AG09309 (cell line): ENCODE measurements at regions not wholly inside any gene's neighbourhood (a gene's known extent, or its start where the extent isn't known, plus 50 kb on each side); places are given as distances from the start of the nearest gene placed in this dataset.

Experiments
- DNase-seq: peaks from one replicate; pipeline ENCODE4 v3.0.0-alpha.2; 2010; ENCODE audit warnings: low read depth
- H3K4me3 ChIP-seq: 2 replicates; pipeline ENCODE4 v1.5.1; 2011; ENCODE audit warnings: mild to moderate bottlenecking, low read depth, low read length, moderate library complexity; ENCODE audit not compliant: control insufficient read depth
- CTCF ChIP-seq: IDR thresholded peaks from 2 replicates; pipeline ENCODE4 v1.5.1; 2011; ENCODE audit warnings: mild to moderate bottlenecking, low read depth, low read length, inconsistent platforms; ENCODE audit not compliant: insufficient read depth, control insufficient read depth; ENCODE audit errors: missing control alignments

DNA sequence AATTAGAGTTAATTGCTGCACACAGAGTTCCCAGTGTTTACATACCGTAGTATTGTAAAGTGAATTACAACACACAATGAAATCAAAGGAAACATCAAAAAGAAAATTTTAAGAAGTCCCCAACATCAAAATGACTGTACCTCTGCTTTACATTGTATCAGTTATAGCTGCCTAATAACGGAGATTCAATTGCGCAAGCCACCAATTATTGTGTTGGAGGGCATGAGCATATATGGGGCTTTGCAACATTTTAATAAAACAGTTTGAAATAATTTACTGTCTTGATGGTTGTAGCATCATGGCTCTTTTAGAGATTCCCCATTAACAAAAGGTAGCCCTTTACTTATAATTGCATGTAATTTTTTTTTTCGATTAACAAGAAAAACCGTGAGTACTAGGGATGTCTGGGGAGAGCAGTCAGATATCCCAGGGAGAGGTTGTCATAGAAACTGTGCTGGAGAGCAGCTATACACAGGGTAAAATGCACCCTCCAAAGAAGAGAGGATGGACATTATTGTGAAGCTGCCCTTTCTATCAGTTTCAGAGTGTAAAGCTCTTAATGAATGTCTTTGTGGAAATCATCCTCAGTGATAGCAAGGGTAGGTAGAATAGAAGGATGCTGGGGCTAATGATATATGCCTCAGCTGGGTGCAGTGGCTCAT, 55.9 kb upstream of the BTG3 start:
- no peak for TF ChIP-seq CTCF

GRCh38 chr21:17667256-17667655, 54.6 kb upstream of the BTG3 start:
- TF ChIP-seq CTCF, result no peak
- DNase-seq, result no peak
- H3K4me3 ChIP-seq, result no peak overlapping the region

More for the DNA sequence above, 55.9 kb upstream of the BTG3 start:
- no peak overlapping the region for H3K4me3 ChIP-seq
- no peak for DNase-seq
